ENCODE measurements at regions not wholly inside any gene's neighbourhood (a gene's known extent, or its start where the extent isn't known, plus 50 kb on each side); places are given as distances from the start of the nearest gene placed in this dataset.

DNA sequence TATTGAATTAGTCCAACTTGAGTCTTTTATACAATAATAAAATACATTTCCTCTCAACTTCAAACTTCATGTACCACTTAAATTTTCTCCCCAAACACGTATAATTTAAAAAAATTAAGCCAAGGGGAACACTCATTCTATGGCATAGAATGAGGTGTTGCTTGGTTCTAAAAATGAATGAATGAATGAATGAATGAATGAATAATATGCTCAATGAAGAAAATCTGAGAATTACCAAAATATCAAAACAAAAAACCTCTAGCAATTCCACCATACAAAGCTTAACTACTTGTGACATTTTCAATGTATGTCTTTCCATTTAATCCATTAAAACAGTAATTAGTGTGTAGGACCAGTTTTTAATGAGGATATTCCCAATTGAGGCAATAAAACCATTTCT lies 62.7 kb upstream of the PLAC8 start:
- ATAC-seq = no peak
- BruUV-seq (replicated peaks) = no TSS peak

GRCh38 chr4:83174844-83175414 lies 60.4 kb upstream of the PLAC8 start:
- H3K36me3 ChIP-seq (ENCODE audit: control insufficient read depth, insufficient read depth, low read length) = no peaks in the 10 kb centered on the region
- CTCF ChIA-PET = no interaction called here
- TF ChIP-seq CTCF (IDR thresholded peaks at IDR 0.05) (no peak), SIN3A (IDR thresholded peaks at IDR 0.05; ENCODE audit: borderline replicate concordance, insufficient read depth, low read depth, low read length) (no peak), POLR2AphosphoS5 (IDR thresholded peaks at IDR 0.05; ENCODE audit: low read depth, low read length) (no peak), REST (IDR thresholded peaks at IDR 0.05; ENCODE audit: insufficient read depth in 1 of 2, low read depth in 2 of 2, low read length in 1 of 2) (no peak), TCF7L2 (IDR thresholded peaks at IDR 0.05; ENCODE audit: low read depth, low read length) (no peak)
- POLR2A ChIA-PET = no interaction called here
- in situ Hi-C loops (cut with HindIII; ENCODE audit: low pct_unique_long_range_greater_than_20kb, low sequenced_read_pairs) = no loop called here
- DNase-seq (ENCODE audit: low read depth, low spot score) = no peak
- no peaks in the 10 kb centered on the region for H3K4me1 ChIP-seq (ENCODE audit: control insufficient read depth, insufficient read depth, low read length)
- BruUV-seq (replicated peaks) = no TSS peak
- no peaks in the 10 kb centered on the region for H3K27me3 ChIP-seq (ENCODE audit: control insufficient read depth, insufficient read depth, low read length)
- H3K9me3 ChIP-seq (ENCODE audit: control insufficient read depth, insufficient read depth, low read depth, low read length) = no peaks in the 10 kb centered on the region; the same call in 1 of the 2 replicates
- no peak for ATAC-seq
- intact Hi-C loops (cut with micrococcal nuclease; ENCODE audit: unreplicated experiment) = no loop called here
- H3K27ac ChIP-seq (ENCODE audit: low read length) = no peak overlapping the region
- H3K4me3 ChIP-seq (ENCODE audit: low read depth in 2 of 2, low read length in 2 of 2) = no peak overlapping the region

More for the DNA sequence above, 62.7 kb upstream of the PLAC8 start:
- Histone ChIP-seq H3K9me3 (ENCODE audit: control insufficient read depth, insufficient read depth, low read depth, low read length) (no peaks in the 10 kb centered on the region), H3K4me1 (ENCODE audit: control insufficient read depth, insufficient read depth, low read length) (no peaks in the 10 kb centered on the region), H3K27ac (ENCODE audit: low read length) (no peak overlapping the region), H3K36me3 (ENCODE audit: control insufficient read depth, insufficient read depth, low read length) (no peaks in the 10 kb centered on the region), H3K27me3 (ENCODE audit: control insufficient read depth, insufficient read depth, low read length) (no peaks in the 10 kb centered on the region), H3K4me3 (ENCODE audit: low read depth in 2 of 2, low read length in 2 of 2) (no peak overlapping the region)
- no peak for DNase-seq (ENCODE audit: low read depth, low spot score)
- in situ Hi-C loops (cut with HindIII; ENCODE audit: low pct_unique_long_range_greater_than_20kb, low sequenced_read_pairs) (no loop called here), intact Hi-C loops (cut with micrococcal nuclease; ENCODE audit: unreplicated experiment) (no loop called here)
- no peak for TF ChIP-seq TCF7L2 (IDR thresholded peaks at IDR 0.05; ENCODE audit: low read depth, low read length)
- TF ChIP-seq SIN3A (IDR thresholded peaks at IDR 0.05; ENCODE audit: borderline replicate concordance, insufficient read depth, low read depth, low read length) = no peak
- no peak for TF ChIP-seq REST (IDR thresholded peaks at IDR 0.05; ENCODE audit: insufficient read depth in 1 of 2, low read depth in 2 of 2, low read length in 1 of 2)
- TF ChIP-seq CTCF (IDR thresholded peaks at IDR 0.05) = no peak
- TF ChIP-seq POLR2AphosphoS5 (IDR thresholded peaks at IDR 0.05; ENCODE audit: low read depth, low read length) = no peak
- ChIA-PET POLR2A (no interaction called here), CTCF (no interaction called here)

All from Panc1 (cell line).